ENCODE measurements at regions not wholly inside any gene's neighbourhood (a gene's known extent, or its start where the extent isn't known, plus 50 kb on each side); places are given as distances from the start of the nearest gene placed in this dataset.

GRCh38 chr10:38226385-38226784 is 132.2 kb downstream of the ZNF37A start:
- no peak for TF ChIP-seq CTCF (IDR thresholded peaks at IDR 0.05)
- TF ChIP-seq ZFX (IDR thresholded peaks at IDR 0.05; ENCODE audit: borderline replicate concordance), result no peak
